MM.1S (cell line): ENCODE measurements at regions not wholly inside any gene's neighbourhood (a gene's known extent, or its start where the extent isn't known, plus 50 kb on each side); places are given as distances from the start of the nearest gene placed in this dataset.

Experiments
- DNase-seq: peaks from one replicate; pipeline ENCODE4 v3.0.0-alpha.2; 2015
- H2AFZ ChIP-seq: fragments of 300-600 bp; sonication (generic); 2 replicates; pipeline ENCODE4 v1.6.0; 2016; ENCODE audit warnings: antibody characterized with exemption, low read length
- H3F3A ChIP-seq: fragments of 300-600 bp; sonication (generic); 2 replicates; pipeline ENCODE4 v1.6.1; 2016; ENCODE audit warnings: mild to moderate bottlenecking, antibody characterized with exemption, low read length, moderate library complexity, mixed read lengths; ENCODE audit not compliant: insufficient read depth
- H3K27ac ChIP-seq: fragments of 300-600 bp; sonication (generic); 2 replicates; pipeline ENCODE4 v1.5.1; 2016; ENCODE audit warnings: mild to moderate bottlenecking, low read length
- H3K27me3 ChIP-seq: fragments of 300-600 bp; sonication (generic); replicated peaks from 2 replicates; pipeline ENCODE4 v1.6.0; 2016; ENCODE audit warnings: low read length; ENCODE audit not compliant: insufficient read depth
- H3K36me3 ChIP-seq: fragments of 300-600 bp; sonication (generic); replicated peaks from 2 replicates; pipeline ENCODE4 v1.6.1; 2016; ENCODE audit warnings: mild to moderate bottlenecking, low read length, mixed read lengths; ENCODE audit not compliant: insufficient read depth
- H3K4me1 ChIP-seq: fragments of 300-600 bp; sonication (generic); 2 replicates; pipeline ENCODE4 v1.6.1; 2016; ENCODE audit warnings: low read length, mixed read lengths
- H3K4me2 ChIP-seq: fragments of 300-600 bp; sonication (generic); 2 replicates; pipeline ENCODE4 v1.6.0; 2016; ENCODE audit warnings: low read depth, low read length
- H3K4me3 ChIP-seq: fragments of 300-600 bp; sonication (generic); 2 replicates; pipeline ENCODE4 v1.5.1; 2016; ENCODE audit warnings: low read length, mixed read lengths
- H3K79me2 ChIP-seq: fragments of 300-600 bp; sonication (generic); 2 replicates; pipeline ENCODE4 v1.6.1; 2016; ENCODE audit warnings: mixed run types, low read length, mixed read lengths
- H3K9ac ChIP-seq: fragments of 300-600 bp; sonication (generic); 2 replicates; pipeline ENCODE4 v1.6.1; 2016; ENCODE audit warnings: low read length, mixed read lengths
- H3K9me2 ChIP-seq: fragments of 300-600 bp; sonication (generic); replicated peaks from 2 replicates; pipeline ENCODE4 v1.6.1; 2016; ENCODE audit warnings: mild to moderate bottlenecking, low read length, mixed read lengths; ENCODE audit not compliant: insufficient read depth
- H3K9me3 ChIP-seq: fragments of 300-600 bp; sonication (generic); replicated peaks from 2 replicates; pipeline ENCODE4 v1.6.1; 2016; ENCODE audit warnings: mild to moderate bottlenecking, low read length, mixed read lengths; ENCODE audit not compliant: insufficient read depth
- H4K20me1 ChIP-seq: fragments of 300-600 bp; sonication (generic); 2 replicates; pipeline ENCODE4 v1.6.1; 2016; ENCODE audit warnings: mild to moderate bottlenecking, low read length, moderate library complexity, mixed read lengths; ENCODE audit not compliant: insufficient read depth
- EZH2 ChIP-seq: fragments of 300-600 bp; sonication (generic); optimal IDR thresholded peaks from 2 replicates; pipeline ENCODE3; 2017; ENCODE audit warnings: low read depth, mild to moderate bottlenecking, antibody characterized with exemption, low read length, mixed read lengths
- EZH2phosphoT487 ChIP-seq: fragments of 300-600 bp; sonication (generic); IDR thresholded peaks from 2 replicates; pipeline ENCODE4 v1.6.1; 2018; ENCODE audit warnings: antibody characterized with exemption, low read length
- TF ChIP-seq, protein P1 (sequence below): fragments of 300-600 bp; sonication (generic); IDR thresholded peaks from 2 replicates; pipeline ENCODE4 v1.5.1; 2016; ENCODE audit warnings: antibody characterized with exemption, low read length, mixed read lengths

DNA sequence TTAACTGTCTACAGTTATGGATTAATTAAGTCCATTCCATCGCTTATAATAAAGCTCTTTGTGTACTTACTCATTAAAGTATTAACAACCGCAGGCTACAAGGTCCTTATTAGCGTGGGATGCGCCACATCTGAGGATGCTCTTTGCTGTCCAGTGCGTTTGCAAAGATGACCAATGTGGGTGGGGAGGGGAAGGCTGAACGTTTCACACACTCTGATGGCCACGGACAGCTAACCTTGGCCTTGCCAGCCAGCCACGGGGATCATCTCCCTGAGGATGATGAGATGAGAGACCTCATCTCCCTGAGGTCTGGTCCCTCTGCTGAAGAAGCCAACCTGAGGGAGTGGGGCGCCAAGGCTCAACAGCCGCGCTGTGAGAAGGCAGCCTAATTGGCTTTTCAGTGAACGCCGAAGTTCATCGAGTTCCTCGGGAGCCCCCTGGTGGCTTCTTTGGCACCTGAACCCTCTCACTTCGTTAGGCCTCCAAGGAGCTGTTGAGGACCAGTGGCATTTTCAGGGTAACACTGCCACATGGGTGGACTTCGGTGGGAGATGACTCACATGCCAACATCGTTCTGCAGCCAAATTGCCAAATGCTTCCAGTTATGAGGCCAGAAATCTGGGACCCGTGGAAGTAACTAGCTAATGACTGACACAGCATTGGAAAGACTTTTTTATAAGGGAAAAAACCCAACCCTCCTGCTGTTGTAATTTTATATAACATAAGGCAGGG, 69.3 kb upstream of the SEC11C start:
- Histone ChIP-seq H3K9me3 (no peaks in the 10 kb centered on the region), H3K9ac (no peak overlapping the region), H3K27me3 (no peaks in the 10 kb centered on the region), H3K4me1 (no peaks in the 10 kb centered on the region), H3F3A (no peaks in the 10 kb centered on the region), H3K36me3 (no peaks in the 10 kb centered on the region), H3K79me2 (no peaks in the 10 kb centered on the region), H4K20me1 (no peaks in the 10 kb centered on the region), H3K27ac (no peak overlapping the region), H3K4me3 (no peak overlapping the region), H3K4me2 (no peak overlapping the region), H3K9me2 (no peaks in the 10 kb centered on the region), H2AFZ (no peak overlapping the region)
- DNase-seq, result peak; percentile 87
- TF ChIP-seq EZH2, result no peak
- TF ChIP-seq EZH2phosphoT487, result no peak
- TF ChIP-seq, protein P1, sequence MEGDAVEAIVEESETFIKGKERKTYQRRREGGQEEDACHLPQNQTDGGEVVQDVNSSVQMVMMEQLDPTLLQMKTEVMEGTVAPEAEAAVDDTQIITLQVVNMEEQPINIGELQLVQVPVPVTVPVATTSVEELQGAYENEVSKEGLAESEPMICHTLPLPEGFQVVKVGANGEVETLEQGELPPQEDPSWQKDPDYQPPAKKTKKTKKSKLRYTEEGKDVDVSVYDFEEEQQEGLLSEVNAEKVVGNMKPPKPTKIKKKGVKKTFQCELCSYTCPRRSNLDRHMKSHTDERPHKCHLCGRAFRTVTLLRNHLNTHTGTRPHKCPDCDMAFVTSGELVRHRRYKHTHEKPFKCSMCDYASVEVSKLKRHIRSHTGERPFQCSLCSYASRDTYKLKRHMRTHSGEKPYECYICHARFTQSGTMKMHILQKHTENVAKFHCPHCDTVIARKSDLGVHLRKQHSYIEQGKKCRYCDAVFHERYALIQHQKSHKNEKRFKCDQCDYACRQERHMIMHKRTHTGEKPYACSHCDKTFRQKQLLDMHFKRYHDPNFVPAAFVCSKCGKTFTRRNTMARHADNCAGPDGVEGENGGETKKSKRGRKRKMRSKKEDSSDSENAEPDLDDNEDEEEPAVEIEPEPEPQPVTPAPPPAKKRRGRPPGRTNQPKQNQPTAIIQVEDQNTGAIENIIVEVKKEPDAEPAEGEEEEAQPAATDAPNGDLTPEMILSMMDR, result peak; percentile 86

DNA sequence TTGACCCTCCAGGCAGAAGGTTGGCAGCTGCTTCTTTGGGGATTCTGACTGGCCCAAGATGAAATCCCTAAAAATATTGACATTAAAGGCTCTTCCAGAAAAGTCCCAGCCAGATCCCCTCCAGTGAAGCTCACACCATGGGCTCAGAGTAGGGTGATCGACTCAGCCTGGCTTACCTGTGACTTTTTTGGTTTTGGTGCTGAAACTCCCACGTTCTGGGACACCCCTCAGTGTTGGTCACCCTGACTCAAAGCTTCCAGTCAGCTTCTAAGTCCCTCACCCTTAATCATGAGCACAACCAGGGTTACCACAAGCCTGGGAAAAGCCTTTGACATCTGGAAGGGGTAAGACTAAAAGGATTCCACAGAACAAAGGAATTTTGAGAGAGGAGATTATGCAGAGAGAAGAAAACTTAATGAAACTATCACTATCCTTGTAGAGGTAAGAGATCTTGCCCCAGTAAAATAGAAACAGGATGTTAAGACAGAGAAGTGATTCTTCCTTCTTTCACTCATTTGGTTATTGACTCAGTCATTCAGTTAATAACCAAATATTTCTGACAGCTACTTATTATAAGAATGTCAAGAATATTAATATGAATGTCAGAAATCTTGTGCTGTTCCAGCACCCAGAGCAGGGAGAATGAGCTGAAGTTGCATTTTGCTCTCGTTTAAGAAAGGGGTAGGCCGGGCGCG, 66.8 kb upstream of the SEC11C start:
- H4K20me1 ChIP-seq, result no peaks in the 10 kb centered on the region
- no peaks in the 10 kb centered on the region for H3K27me3 ChIP-seq
- no peak overlapping the region for H2AFZ ChIP-seq
- no peaks in the 10 kb centered on the region for H3K9me3 ChIP-seq
- no peaks in the 10 kb centered on the region for H3K4me1 ChIP-seq
- no peaks in the 10 kb centered on the region for H3F3A ChIP-seq
- TF ChIP-seq, protein P1, result no peak
- TF ChIP-seq EZH2 (no peak), EZH2phosphoT487 (no peak)
- no peaks in the 10 kb centered on the region for H3K36me3 ChIP-seq
- H3K79me2 ChIP-seq, result no peaks in the 10 kb centered on the region
- H3K27ac ChIP-seq, result no peak overlapping the region
- DNase-seq, result no peak
- H3K9me2 ChIP-seq, result no peaks in the 10 kb centered on the region
- H3K4me3 ChIP-seq, result no peak overlapping the region
- H3K4me2 ChIP-seq, result no peak overlapping the region
- no peak overlapping the region for H3K9ac ChIP-seq

DNA sequence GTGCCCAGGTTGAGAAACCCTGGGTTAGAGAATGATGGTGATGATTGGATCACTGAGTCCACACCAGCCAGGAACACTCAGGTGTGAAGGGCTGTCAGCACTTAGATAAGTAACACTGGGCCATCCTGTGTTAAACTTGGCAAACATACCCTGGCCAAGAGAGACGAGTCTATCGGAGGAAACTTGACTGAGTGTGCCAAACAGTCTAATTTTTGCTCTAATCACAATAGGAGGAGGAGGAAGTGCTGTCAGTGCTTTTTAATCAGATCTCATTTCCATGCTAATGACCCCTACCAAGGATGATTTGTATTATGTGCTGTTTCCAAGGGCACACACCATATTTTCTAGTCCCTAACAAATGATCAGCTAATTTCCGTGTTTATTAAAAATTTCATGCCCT, 63.8 kb upstream of the SEC11C start:
- H3K79me2 ChIP-seq, result no peaks in the 10 kb centered on the region
- no peaks in the 10 kb centered on the region for H3F3A ChIP-seq
- H3K4me1 ChIP-seq, result no peaks in the 10 kb centered on the region
- H3K27me3 ChIP-seq, result no peaks in the 10 kb centered on the region
- no peak overlapping the region for H3K4me3 ChIP-seq
- no peaks in the 10 kb centered on the region for H3K9me3 ChIP-seq
- DNase-seq, result no peak
- no peak overlapping the region for H2AFZ ChIP-seq
- H3K9me2 ChIP-seq, result no peaks in the 10 kb centered on the region
- TF ChIP-seq EZH2 (no peak), EZH2phosphoT487 (no peak)
- TF ChIP-seq, protein P1, result no peak
- no peaks in the 10 kb centered on the region for H4K20me1 ChIP-seq
- H3K4me2 ChIP-seq, result no peak overlapping the region
- H3K9ac ChIP-seq, result no peak overlapping the region
- H3K27ac ChIP-seq, result no peak overlapping the region
- H3K36me3 ChIP-seq, result no peaks in the 10 kb centered on the region
